Spleen (tissue), 7 donors: ENCODE measurements at regions not wholly inside any gene's neighbourhood (a gene's known extent, or its start where the extent isn't known, plus 50 kb on each side); places are given as distances from the start of the nearest gene placed in this dataset.

Source experiments
- POLR2AphosphoS5 ChIP-seq, 3 donors: sonication (generic); formaldehyde crosslinking; IDR thresholded peaks; one replicate each; pipeline ENCODE4 v1.5.1; 2017; ENCODE audit warnings: antibody characterized with exemption in 3 of 3
- TF ChIP-seq, protein P1 (sequence below), 11 experiments: fragments of 200-600 bp in 7 of 11; fragments of 450-650 bp in 4 of 11; sonication (generic) in 4 of 11; IDR thresholded peaks in 8 of 11; conservative IDR thresholded peaks in 3 of 11; 1 replicate in 7 of 11; 2 replicates in 4 of 11; pipeline versions ENCODE4 v1.4.0 to v1.8.0; 2016 to 2021; ENCODE audit warnings: antibody characterized with exemption in 11 of 11, inconsistent platforms in 4 of 11, mild to moderate bottlenecking in 1 of 11
- donor health status: DM: no; HTN: no; CAD: no; lungs with moderate emphysema.
- donor health status: DM: no; HTN: no; CAD: no.
- donor health status: DM: no; HTN: no; CAD: no.

DNA sequence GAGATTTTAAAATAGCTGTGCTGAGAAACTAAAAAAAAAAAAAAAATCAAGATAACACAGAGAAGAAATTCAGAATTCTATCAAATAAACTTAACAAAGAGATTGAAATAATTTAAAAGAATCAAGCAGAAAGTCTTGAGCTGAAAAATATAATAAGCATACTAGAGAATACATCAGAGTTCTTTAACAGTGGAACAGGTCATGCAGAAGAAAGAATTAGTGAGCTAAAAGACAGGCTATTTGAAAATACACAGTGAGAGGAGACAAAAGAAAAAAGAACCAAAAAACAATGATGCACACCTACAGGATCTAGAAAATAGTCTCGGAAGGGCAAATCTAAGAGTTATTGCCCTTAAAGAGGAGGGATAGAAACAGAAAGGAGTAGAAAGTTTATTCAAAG is 548.1 kb downstream of the ADCYAP1 start:
- TF ChIP-seq, protein P1, sequence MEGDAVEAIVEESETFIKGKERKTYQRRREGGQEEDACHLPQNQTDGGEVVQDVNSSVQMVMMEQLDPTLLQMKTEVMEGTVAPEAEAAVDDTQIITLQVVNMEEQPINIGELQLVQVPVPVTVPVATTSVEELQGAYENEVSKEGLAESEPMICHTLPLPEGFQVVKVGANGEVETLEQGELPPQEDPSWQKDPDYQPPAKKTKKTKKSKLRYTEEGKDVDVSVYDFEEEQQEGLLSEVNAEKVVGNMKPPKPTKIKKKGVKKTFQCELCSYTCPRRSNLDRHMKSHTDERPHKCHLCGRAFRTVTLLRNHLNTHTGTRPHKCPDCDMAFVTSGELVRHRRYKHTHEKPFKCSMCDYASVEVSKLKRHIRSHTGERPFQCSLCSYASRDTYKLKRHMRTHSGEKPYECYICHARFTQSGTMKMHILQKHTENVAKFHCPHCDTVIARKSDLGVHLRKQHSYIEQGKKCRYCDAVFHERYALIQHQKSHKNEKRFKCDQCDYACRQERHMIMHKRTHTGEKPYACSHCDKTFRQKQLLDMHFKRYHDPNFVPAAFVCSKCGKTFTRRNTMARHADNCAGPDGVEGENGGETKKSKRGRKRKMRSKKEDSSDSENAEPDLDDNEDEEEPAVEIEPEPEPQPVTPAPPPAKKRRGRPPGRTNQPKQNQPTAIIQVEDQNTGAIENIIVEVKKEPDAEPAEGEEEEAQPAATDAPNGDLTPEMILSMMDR (IDR thresholded peaks at IDR 0.05 in 8 of 11, conservative IDR thresholded peaks at IDR 0.05 in 3 of 11): no peak
- no peak for TF ChIP-seq POLR2AphosphoS5 (IDR thresholded peaks at IDR 0.05)
